Loucy (cell line): ENCODE measurements at regions not wholly inside any gene's neighbourhood (a gene's known extent, or its start where the extent isn't known, plus 50 kb on each side); places are given as distances from the start of the nearest gene placed in this dataset.

Source experiments
- H2AFZ ChIP-seq: fragments of 200-600 bp; sonication (generic); 2 replicates; pipeline ENCODE4 v1.6.0; 2016; ENCODE audit warnings: antibody characterized with exemption, mild to moderate bottlenecking, low read length, moderate library complexity
- H3F3A ChIP-seq: fragments of 200-600 bp; 2 replicates; pipeline ENCODE4 v1.6.0; 2016; ENCODE audit warnings: antibody characterized with exemption, low read depth, mild to moderate bottlenecking
- H3K27me3 ChIP-seq: fragments of 200-600 bp; sonication (generic); 2 replicates; pipeline ENCODE4 v1.6.1; 2014; ENCODE audit warnings: low read length, mild to moderate bottlenecking; ENCODE audit not compliant: insufficient read depth, poor library complexity, severe bottlenecking
- H3K36me3 ChIP-seq: fragments of 200-600 bp; sonication (generic); 2 replicates; pipeline ENCODE4 v1.6.1; 2016; ENCODE audit warnings: low read length; ENCODE audit not compliant: insufficient read depth
- H3K4me1 ChIP-seq: fragments of 200-600 bp; sonication (generic); 2 replicates; pipeline ENCODE4 v1.5.1; 2014; ENCODE audit warnings: low read length, mild to moderate bottlenecking; ENCODE audit not compliant: insufficient read depth, poor library complexity, severe bottlenecking
- H3K4me2 ChIP-seq: fragments of 200-600 bp; sonication (generic); 2 replicates; pipeline ENCODE4 v1.6.0; 2014; ENCODE audit warnings: antibody characterized with exemption, low read length, low read depth, mild to moderate bottlenecking; ENCODE audit not compliant: poor library complexity, severe bottlenecking
- H3K4me3 ChIP-seq: fragments of 200-600 bp; sonication (generic); 2 replicates; pipeline ENCODE4 v1.5.1; 2014; ENCODE audit warnings: low read length, mild to moderate bottlenecking, mixed read lengths; ENCODE audit not compliant: poor library complexity, severe bottlenecking
- H3K79me2 ChIP-seq: fragments of 200-600 bp; sonication (generic); 2 replicates; pipeline ENCODE4 v1.6.1; 2014; ENCODE audit warnings: low read length; ENCODE audit not compliant: insufficient read depth
- H3K9ac ChIP-seq: fragments of 200-600 bp; sonication (generic); 2 replicates; pipeline ENCODE4 v1.6.0; 2014; ENCODE audit warnings: mild to moderate bottlenecking, low read depth, low read length, moderate library complexity; ENCODE audit not compliant: poor library complexity, severe bottlenecking
- H3K9me2 ChIP-seq: fragments of 200-600 bp; sonication (generic); replicated peaks from 2 replicates; pipeline ENCODE4 v1.6.1; 2016; ENCODE audit warnings: low read depth, low read length, mixed read lengths
- H3K9me3 ChIP-seq: fragments of 200-600 bp; sonication (generic); 2 replicates; pipeline ENCODE4 v1.6.1; 2014; ENCODE audit warnings: mild to moderate bottlenecking, antibody characterized with exemption, low read length, low read depth; ENCODE audit not compliant: insufficient read depth
- H4K20me1 ChIP-seq: fragments of 200-600 bp; sonication (generic); 2 replicates; pipeline ENCODE4 v1.6.0; 2014; ENCODE audit warnings: antibody characterized with exemption, low read length, mild to moderate bottlenecking; ENCODE audit not compliant: insufficient read depth, poor library complexity, severe bottlenecking
- CTCF ChIP-seq: fragments of 200-600 bp; sonication (generic); conservative IDR thresholded peaks from 2 replicates; pipeline ENCODE4 v1.5.1; 2014; ENCODE audit warnings: mild to moderate bottlenecking, antibody characterized with exemption, low read length
- EZH2phosphoT487 ChIP-seq: fragments of 200-600 bp; IDR thresholded peaks from 2 replicates; pipeline ENCODE4 v1.6.1; 2018; ENCODE audit warnings: antibody characterized with exemption, mild to moderate bottlenecking, moderate library complexity, borderline replicate concordance

- Histone ChIP-seq H3K4me2 (no peak overlapping the region), H3K79me2 (no peaks in the 10 kb centered on the region), H3K4me3 (no peak overlapping the region), H2AFZ (no peak overlapping the region), H3K36me3 (no peaks in the 10 kb centered on the region), H4K20me1 (no peaks in the 10 kb centered on the region), H3K9me3 (no peaks in the 10 kb centered on the region), H3K4me1 (no peaks in the 10 kb centered on the region), H3K9ac (no peak overlapping the region), H3K27me3 (no peaks in the 10 kb centered on the region), H3K9me2 (no peaks in the 10 kb centered on the region), H3F3A (no peaks in the 10 kb centered on the region)
- TF ChIP-seq EZH2phosphoT487: no peak
- TF ChIP-seq CTCF: no peak
Measured at GRCh38 chr1:67563684-67564083, 121.3 kb upstream of the GADD45A start.

GRCh38 chr1:67564193-67564592 is 120.8 kb upstream of the GADD45A start:
- Histone ChIP-seq H3F3A (no peaks in the 10 kb centered on the region), H3K4me2 (no peak overlapping the region), H2AFZ (no peak overlapping the region), H3K9ac (no peak overlapping the region), H3K27me3 (no peaks in the 10 kb centered on the region), H4K20me1 (no peaks in the 10 kb centered on the region), H3K4me1 (no peaks in the 10 kb centered on the region), H3K9me2 (no peaks in the 10 kb centered on the region), H3K79me2 (no peaks in the 10 kb centered on the region), H3K9me3 (no peaks in the 10 kb centered on the region), H3K36me3 (no peaks in the 10 kb centered on the region), H3K4me3 (no peak overlapping the region)
- no peak for TF ChIP-seq CTCF
- TF ChIP-seq EZH2phosphoT487: no peak

- no peak for TF ChIP-seq EZH2phosphoT487
- no peak for TF ChIP-seq CTCF
- H4K20me1 ChIP-seq: no peaks in the 10 kb centered on the region
- H3F3A ChIP-seq: no peaks in the 10 kb centered on the region
Measured at GRCh38 chr1:67566803-67567377, 118.1 kb upstream of the GADD45A start.

More at GRCh38 chr1:67566803-67567377, 118.1 kb upstream of the GADD45A start:
- Histone ChIP-seq H3K9me2 (no peaks in the 10 kb centered on the region), H2AFZ (no peak overlapping the region), H3K36me3 (no peaks in the 10 kb centered on the region), H3K27me3 (no peaks in the 10 kb centered on the region), H3K9me3 (no peaks in the 10 kb centered on the region), H3K4me2 (no peak overlapping the region), H3K79me2 (no peaks in the 10 kb centered on the region), H3K4me3 (no peak overlapping the region), H3K9ac (no peak overlapping the region), H3K4me1 (no peaks in the 10 kb centered on the region)
